Activated naive CD4-positive, alpha-beta T cell treated with Interleukin-2 at 50 U/mL for 16 hours (primary cell): ENCODE measurements at regions not wholly inside any gene's neighbourhood (a gene's known extent, or its start where the extent isn't known, plus 50 kb on each side); places are given as distances from the start of the nearest gene placed in this dataset.
"Not testable (repeated sequence)": the region's sequence is repeated elsewhere in the genome, so short reads cannot be mapped to it uniquely, and the experiment has no call there.

Experiments
- DNase-seq: peaks from one replicate; pipeline ENCODE4 v3.0.0-alpha.2; 2020

- DNase-seq, result no peak
Observed at GRCh38 chr7:131152766-131153165, 174.9 kb upstream of the MKLN1 start.

DNA sequence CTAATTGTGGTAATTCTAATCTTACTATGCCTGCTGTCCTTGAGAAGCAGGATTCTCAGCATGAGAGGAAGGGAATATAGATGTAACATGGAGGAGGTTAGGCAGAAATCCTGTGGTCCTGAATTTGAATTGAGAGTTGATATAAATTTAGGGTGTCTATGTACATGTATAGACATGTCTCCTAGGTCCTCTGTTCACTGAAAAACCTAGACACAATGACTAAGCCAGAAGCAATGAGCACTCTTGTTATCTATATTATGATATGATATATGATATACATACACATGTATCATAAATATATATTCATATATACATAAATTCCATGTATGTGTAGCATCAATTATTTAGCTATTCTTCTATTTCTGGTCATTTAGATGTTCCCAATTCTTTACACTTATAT, 173.3 kb upstream of the MKLN1 start:
- DNase-seq, result no peak

- no peak for DNase-seq
Observed at GRCh38 chr7:131157530-131158243, 170.0 kb upstream of the MKLN1 start.

DNA sequence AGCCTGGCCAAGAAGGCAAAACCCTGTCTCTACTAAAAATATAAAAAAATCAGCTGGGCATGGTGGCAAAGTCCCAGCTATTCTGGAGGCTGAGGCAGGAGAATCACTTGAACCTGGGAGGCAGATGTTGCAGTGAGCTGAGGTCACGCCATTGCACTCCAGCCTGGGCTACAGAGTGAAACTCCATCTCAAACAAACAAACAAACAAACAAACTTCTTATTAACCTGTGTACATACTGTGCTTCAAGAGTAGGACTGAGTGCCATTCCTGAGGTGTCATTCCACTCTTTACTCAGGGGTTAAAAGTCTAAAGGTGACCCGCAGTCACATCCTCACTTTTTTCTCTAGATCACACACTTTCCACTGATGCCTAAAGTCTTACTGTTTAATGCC, 169.4 kb upstream of the MKLN1 start:
- not testable (repeated sequence) for DNase-seq

GRCh38 chr7:131159961-131160361, 167.7 kb upstream of the MKLN1 start:
- no peak for DNase-seq

- no peak for DNase-seq
Observed at GRCh38 chr7:131161103-131161502, 166.6 kb upstream of the MKLN1 start.

GRCh38 chr7:131164025-131164925, 163.4 kb upstream of the MKLN1 start:
- no peak for DNase-seq

DNA sequence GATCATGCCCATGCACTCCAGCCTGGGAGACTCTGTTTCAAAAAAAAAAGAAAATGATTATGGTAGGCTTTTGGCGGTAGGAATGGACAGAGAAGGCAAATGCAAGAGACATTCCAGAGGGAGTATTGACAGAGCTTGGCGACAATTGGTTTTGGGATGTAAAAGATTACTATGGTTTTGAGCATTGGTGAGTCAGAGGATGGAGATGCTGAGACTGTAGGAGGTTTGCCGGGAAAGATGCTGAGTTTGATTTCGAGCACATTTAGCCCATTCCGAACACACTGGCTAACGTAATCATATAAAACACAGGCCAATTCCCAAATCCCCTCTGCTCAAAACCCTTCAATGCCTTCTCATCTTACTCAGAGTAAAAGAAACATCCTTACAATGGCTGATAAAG, 161.6 kb upstream of the MKLN1 start:
- no peak for DNase-seq

DNA sequence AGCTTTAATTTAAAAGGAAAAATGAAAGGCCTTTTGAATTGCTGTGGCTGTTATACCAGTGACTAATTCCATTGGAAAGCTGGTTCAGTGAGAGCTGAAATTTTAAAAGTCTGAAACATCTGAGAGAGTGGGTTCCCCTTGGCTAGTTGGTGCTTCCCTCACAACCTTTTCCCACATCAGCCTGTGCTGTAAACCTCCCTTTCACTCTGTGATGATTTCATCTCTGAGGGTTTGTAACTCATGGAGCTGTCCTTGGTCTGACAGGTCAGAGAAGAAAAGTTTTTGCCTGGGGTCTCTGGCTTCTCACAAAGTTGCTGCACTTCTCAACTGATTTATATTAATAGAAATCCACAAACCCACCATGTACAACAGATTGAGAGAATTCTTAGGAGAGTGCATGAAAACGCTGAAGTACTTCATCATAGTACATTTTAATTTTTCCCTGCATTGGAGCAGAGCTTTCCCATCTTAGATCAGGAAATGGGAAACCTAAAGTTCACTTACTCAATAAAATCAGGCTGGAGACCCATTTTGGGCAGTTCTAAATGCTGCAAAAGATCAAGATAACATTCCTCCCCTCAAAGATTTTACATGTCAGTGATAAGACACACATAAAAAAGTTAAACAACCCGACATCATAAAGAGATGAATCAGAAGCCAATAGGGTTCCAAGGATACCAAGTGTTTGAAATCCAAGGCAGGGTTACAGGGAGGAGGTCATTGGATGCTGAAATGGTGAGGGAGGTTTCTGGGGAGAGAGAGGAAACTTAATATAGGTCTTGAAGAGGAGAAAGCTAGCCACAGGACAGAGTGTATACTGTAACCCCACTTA, 157.0 kb upstream of the MKLN1 start:
- no peak for DNase-seq

- no peak for DNase-seq
Observed at GRCh38 chr7:131173145-131173890, 154.4 kb upstream of the MKLN1 start.

DNA sequence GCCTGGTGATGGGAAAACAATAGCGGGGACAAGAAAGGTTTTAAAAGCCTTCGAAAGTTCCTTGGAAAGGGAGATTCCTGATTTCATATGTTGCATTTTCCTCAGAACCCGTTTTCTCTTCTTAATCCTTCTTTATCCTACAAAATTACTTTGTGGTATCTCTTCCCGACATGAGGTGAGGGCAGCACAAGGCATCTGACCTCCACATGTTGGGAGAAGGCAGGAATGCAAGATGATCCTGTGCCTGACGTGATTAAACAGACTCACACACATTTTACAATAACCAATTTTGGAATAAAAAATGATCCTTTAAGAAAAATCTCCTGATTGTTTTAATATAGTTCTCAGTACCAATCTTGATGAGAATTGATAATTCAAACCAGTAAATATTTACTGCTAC, 153.3 kb upstream of the MKLN1 start:
- DNase-seq, result no peak

GRCh38 chr7:131174855-131175254, 152.8 kb upstream of the MKLN1 start:
- DNase-seq, result no peak

DNA sequence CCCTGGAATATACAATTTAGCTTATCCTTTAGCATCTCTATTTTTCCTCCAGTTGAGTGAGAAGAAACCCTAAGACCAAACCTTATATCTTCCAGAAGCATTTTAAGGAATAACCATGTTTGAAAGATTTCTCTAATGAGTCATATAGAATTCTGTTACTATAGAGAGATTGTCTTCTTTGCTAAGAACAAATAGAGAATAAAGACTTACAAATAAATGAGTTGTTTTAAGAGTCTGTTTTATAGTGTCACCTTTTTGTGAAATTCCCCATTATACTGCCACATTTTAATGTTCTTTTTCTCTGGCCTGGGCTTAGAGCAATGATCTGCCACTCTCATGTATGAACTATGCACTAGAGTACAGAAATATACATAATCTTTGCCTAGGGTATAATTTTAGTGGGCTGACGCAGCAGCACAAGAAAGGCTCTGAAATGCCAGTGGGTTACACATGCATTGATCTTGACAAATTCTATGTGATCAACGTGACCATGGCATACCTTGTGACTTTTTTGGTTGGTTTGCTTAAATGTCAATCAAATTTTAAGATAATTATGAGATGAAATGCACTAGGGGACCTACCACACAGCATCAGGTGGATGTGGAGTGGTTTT, 145.1 kb upstream of the MKLN1 start:
- no peak for DNase-seq

- no peak for DNase-seq
Observed at GRCh38 chr7:131183072-131183471, 144.6 kb upstream of the MKLN1 start.

GRCh38 chr7:131183611-131184119, 144.0 kb upstream of the MKLN1 start:
- DNase-seq, result peak; percentile 13

DNA sequence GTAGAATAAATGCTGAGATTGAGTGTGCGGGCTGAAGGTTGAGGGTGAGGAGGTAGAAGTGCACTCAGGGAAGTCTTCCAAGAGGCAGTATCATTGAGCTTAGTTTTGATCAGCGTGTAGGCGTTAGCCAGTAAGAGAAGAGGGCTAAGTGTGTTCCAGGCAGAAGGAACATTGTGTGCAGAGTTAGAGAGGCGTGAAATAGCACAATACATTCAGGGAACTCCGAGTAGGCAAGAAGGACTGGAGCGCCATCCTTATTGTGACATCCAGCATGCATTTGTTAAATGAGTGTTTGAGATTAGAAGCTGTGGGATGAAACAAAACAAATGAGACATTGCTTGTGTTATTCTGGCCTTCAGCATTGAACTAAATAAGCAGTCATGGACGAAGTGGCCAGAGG, 140.9 kb upstream of the MKLN1 start:
- no peak for DNase-seq

DNA sequence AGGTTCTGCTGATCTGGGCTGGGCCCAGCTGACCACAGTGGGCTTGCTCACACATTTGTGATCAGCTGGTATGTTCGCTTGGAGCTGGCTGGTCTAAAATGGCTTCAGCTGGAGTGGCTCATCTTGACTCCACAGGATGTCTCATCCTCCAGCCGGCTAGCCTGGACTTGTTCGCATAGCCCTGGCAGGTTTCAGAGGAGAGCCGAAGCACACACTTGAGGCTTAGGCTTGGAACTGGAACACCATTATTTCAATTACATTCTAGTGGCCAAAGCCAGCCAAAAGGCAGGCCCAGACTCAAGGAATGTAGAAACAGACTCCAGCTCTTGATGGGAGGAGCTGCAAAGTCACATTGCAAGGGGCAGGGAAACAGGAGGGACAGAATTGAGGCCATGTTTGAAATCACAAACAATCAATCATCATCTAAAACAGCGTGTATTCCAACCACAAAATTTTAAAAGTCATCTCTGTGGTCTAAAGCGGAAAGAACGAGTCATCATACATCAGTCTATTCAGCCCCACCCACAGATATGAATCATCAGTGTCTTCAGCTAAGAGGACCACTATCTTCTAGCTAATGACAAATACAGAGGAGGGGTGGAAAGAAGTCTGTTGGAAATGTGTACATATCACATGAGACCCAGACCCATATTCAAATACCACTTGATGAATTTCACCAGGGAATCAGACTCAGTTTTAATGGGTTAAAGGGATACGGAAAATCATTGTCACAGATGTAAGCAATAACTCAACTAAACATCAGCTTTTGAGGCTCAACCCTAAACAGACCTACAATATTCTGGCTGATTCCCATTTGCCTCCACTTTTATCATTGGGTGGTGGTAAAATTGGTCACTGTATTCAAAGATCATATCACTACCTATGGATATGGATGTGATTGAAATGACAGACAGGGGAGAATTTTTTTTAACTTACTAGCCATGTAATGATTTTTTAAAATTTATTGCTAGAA, 139.0 kb upstream of the MKLN1 start:
- peak; percentile 61 for DNase-seq

DNA sequence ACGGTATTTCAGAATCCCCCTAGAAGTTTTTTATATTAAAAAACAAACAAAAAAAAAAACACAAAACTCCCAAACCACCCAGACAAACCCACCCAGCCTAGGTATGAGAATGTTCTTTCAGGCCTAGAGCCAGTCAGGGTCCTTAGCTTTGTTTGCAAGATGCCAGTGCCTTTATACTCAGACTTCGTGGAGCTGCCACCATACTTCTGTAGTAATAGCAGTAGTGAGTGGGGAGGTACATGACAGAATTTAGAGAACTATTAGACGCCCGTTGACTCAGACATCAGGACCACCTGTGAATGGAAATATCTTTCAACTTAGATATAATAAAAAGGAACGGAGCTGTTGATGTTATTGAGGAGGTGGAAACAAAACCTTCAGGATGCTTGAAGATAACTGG, 138.2 kb upstream of the MKLN1 start:
- DNase-seq, result peak; percentile 27

GRCh38 chr7:131190146-131190545, 137.5 kb upstream of the MKLN1 start:
- DNase-seq, result no peak

DNA sequence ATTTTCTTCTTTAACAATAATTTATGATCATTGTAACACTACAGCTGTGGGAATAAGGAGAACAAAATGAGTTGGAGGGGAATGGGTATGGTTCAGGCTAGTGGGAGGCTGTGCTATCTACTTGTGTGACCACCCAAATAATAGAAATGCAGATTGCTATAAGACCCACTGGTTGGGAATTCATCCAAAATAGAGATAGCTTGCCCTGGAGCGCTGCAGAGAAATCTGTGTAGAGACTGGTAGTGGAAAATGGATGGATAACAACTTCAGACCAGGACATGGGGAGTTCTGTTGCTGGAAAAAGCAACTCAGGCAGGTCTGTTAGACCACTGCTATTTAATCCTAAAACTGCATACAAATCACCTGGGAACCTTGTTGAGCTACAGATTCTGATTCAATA, 137.1 kb upstream of the MKLN1 start:
- no peak for DNase-seq
